Calu3 (cell line): ENCODE measurements at regions not wholly inside any gene's neighbourhood (a gene's known extent, or its start where the extent isn't known, plus 50 kb on each side); places are given as distances from the start of the nearest gene placed in this dataset.

ENCODE experiments used
- BruUV-seq: library from RNA; stranded (reverse); fragments of 400-500 nt; replicated peaks from 2 replicates; lab custom pipeline; 2021; lab: Mats Ljungman, UMichigan
- CTCF ChIA-PET: fragments of 300-600 bp; sonication (Branson Sonifier 250); formaldehyde crosslinking; loops from one replicate; lab custom pipeline; 2022; ENCODE audit warnings: antibody characterized with exemption; lab: Charles Lee
- DNase-seq: peaks from one replicate; pipeline ENCODE4 v3.0.0; 2022
- H3K27ac Mint-ChIP-seq: one replicate; pipeline ENCODE4 v1.8.0; 2022; ENCODE audit warnings: mixed read lengths; ENCODE audit not compliant: unreplicated experiment
- H3K27me3 Mint-ChIP-seq: one replicate; pipeline ENCODE4 v1.8.0; 2022; ENCODE audit warnings: mixed read lengths; ENCODE audit not compliant: unreplicated experiment
- H3K36me3 Mint-ChIP-seq: one replicate; pipeline ENCODE4 v1.8.0; 2022; ENCODE audit warnings: mild to moderate bottlenecking, moderate library complexity, mixed read lengths; ENCODE audit not compliant: insufficient read depth, unreplicated experiment
- H3K4me1 Mint-ChIP-seq: one replicate; pipeline ENCODE4 v1.8.0; 2022; ENCODE audit warnings: mild to moderate bottlenecking, low read depth, mixed read lengths; ENCODE audit not compliant: unreplicated experiment
- H3K4me3 Mint-ChIP-seq: one replicate; pipeline ENCODE4 v1.8.0; 2022; ENCODE audit warnings: mild to moderate bottlenecking, low read depth, moderate library complexity, mixed read lengths; ENCODE audit not compliant: unreplicated experiment
- H3K9me3 Mint-ChIP-seq: one replicate; pipeline ENCODE4 v1.8.0; 2022; ENCODE audit warnings: low read depth, mixed read lengths; ENCODE audit not compliant: unreplicated experiment
- intact Hi-C: fragments of 100-400 bp; cut with micrococcal nuclease; formaldehyde crosslinking; loops from one replicate; pipeline ENCODE4 v1.10.0; 2022; ENCODE audit not compliant: unreplicated experiment
- TF ChIP-seq, protein P1 (sequence below): fragments of 200-600 bp; IDR thresholded peaks from one replicate; pipeline ENCODE4 v1.8.0; 2022; ENCODE audit warnings: antibody characterized with exemption; ENCODE audit not compliant: unreplicated experiment

DNA sequence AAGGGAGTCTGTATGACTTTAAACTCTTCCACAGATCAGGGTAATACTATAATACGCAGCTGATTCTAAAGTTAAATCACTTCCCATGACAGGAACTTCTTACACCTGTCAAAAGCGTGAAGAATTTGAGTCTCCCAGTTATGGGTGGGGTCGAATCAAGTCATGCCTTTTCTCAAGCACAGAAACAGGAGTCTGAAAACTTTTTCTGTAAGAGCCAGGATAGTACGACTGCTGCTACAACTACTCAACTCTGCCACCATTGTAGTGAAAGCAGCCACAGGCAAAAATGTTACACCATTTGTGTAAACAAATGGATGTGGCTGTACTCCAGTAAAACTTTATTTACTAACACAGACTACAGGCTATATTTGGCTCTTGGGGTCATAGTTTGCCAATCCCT, 90.3 kb downstream of the DUSP6 start:
- Mint-ChIP-seq H3K27me3 (no peaks in the 10 kb centered on the region), H3K4me3 (no peak overlapping the region), H3K4me1 (no peaks in the 10 kb centered on the region), H3K36me3 (no peaks in the 10 kb centered on the region), H3K27ac (no peak overlapping the region), H3K9me3 (peaks cover 5% of the 10 kb centered on the region)
- intact Hi-C loops, result no loop called here
- no peak for DNase-seq
- CTCF ChIA-PET, result no interaction called here
- BruUV-seq, result no TSS peak
- TF ChIP-seq, protein P1, sequence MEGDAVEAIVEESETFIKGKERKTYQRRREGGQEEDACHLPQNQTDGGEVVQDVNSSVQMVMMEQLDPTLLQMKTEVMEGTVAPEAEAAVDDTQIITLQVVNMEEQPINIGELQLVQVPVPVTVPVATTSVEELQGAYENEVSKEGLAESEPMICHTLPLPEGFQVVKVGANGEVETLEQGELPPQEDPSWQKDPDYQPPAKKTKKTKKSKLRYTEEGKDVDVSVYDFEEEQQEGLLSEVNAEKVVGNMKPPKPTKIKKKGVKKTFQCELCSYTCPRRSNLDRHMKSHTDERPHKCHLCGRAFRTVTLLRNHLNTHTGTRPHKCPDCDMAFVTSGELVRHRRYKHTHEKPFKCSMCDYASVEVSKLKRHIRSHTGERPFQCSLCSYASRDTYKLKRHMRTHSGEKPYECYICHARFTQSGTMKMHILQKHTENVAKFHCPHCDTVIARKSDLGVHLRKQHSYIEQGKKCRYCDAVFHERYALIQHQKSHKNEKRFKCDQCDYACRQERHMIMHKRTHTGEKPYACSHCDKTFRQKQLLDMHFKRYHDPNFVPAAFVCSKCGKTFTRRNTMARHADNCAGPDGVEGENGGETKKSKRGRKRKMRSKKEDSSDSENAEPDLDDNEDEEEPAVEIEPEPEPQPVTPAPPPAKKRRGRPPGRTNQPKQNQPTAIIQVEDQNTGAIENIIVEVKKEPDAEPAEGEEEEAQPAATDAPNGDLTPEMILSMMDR, result no peak

DNA sequence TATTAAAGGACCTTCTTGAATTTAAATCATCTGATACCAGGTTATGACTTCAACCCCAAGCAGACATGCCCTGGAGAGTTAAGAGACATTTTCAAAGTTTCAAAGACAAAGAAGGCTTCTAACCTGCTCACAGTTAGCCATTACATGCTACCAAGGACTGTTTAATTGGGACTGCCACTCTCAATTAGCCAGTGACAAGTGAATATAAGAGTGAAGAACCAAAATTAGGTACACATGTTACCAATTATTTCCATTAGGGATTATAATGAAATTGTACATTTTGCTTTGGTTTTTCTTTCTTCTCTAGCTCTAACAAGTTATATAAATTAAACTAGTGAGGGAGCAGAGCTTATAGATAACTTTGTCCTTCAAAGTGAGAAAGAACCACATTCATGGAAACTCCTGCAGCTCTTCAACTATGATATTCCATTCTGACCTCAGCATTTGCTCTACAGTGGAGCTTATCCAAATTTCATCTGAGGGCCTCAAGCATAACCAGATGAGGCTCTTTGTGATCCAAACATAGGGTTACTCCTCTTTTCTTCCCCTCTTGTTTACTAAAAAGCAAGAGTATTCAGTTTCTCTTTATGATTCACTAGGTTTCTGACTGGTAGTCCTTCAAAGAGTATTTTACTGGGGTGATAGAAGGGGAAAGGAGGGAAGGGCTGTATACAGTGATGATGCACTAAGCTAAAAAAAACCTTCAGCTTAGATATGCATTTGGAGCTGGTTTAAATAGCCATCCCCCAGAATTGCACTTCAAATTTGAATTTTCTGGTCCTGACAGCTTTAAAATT, 91.3 kb downstream of the DUSP6 start:
- intact Hi-C loops, result no loop called here
- TF ChIP-seq, protein P1, result no peak
- BruUV-seq, result no TSS peak
- H3K36me3 Mint-ChIP-seq, result no peaks in the 10 kb centered on the region
- no peaks in the 10 kb centered on the region for H3K4me1 Mint-ChIP-seq
- no peak for DNase-seq
- CTCF ChIA-PET, result interaction anchor here (1.0 kb wide), 1 partner anchor 41 kb away, joined by 3 read pairs; no protein-coding TSS in a partner anchor
- H3K4me3 Mint-ChIP-seq, result no peak overlapping the region
- H3K27ac Mint-ChIP-seq, result no peak overlapping the region
- peaks cover 5% of the 10 kb centered on the region for H3K9me3 Mint-ChIP-seq
- no peaks in the 10 kb centered on the region for H3K27me3 Mint-ChIP-seq

DNA sequence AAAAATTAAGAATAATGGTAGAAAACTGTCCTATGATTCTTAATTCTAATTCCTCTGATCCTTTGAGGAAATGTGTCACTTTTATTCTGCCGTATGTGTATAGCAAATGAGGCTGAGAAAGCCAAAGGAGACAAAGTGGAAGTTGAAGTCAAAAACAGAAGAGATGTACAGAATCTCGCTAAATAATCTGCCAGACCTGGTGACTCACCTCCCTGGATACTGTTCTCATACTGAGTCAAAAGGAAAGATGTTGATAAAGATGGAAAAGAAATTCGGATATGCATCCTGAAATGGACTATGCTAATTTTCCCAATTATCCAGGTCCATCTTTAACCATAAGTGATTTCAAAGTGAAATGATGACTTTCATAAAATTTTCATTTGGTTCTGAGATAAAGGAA, 92.5 kb downstream of the DUSP6 start:
- no TSS peak for BruUV-seq
- no peaks in the 10 kb centered on the region for H3K27me3 Mint-ChIP-seq
- no peak overlapping the region for H3K27ac Mint-ChIP-seq
- H3K4me3 Mint-ChIP-seq, result no peak overlapping the region
- no peak for DNase-seq
- H3K9me3 Mint-ChIP-seq, result peaks cover 5% of the 10 kb centered on the region
- intact Hi-C loops, result no loop called here
- no peaks in the 10 kb centered on the region for H3K4me1 Mint-ChIP-seq
- no peaks in the 10 kb centered on the region for H3K36me3 Mint-ChIP-seq
- TF ChIP-seq, protein P1, result no peak
- CTCF ChIA-PET, result interaction anchor here (1.0 kb wide), 1 partner anchor 42 kb away, joined by 3 read pairs; no protein-coding TSS in a partner anchor

DNA sequence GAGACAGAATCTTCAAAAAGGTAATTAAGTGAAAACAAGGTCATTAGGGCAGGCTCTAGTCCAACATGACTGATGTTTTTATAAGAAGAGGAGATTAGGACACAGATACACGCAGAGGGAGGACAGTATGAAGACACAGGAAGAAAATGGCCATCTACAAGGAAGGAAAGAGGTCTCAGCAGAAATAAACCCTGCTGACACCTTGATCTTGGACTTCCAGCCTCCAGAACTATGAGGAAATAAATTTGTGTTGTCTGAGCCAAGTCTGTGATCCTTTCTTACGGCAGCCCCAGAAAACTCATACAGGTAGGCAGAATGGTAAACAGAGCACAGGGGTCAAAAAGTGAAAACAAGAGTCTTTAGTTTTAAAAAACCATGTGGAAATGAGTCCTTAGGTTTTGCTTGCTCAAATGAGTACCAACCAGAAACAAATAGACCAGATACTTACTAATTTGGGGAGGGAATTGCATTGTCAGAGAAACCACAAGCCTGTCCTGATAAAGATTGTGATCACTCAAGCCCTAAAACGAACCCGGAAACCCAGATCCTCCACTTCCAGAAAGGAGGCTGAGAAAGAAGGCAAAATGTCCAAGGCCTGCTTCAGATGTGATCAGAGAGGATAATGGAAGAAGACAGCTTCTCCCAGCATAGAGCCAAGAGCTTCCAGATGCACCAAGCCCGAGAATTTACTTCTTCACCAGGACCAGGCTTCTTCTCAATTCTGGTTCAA, 93.9 kb downstream of the DUSP6 start:
- no peaks in the 10 kb centered on the region for H3K36me3 Mint-ChIP-seq
- CTCF ChIA-PET, result interaction anchor here (1.0 kb wide), 1 partner anchor 57 kb away, joined by 3 read pairs; no protein-coding TSS in a partner anchor

More for the DNA sequence above, 93.9 kb downstream of the DUSP6 start:
- intact Hi-C loops, result no loop called here
- Mint-ChIP-seq H3K9me3 (peaks cover 8% of the 10 kb centered on the region), H3K27me3 (no peaks in the 10 kb centered on the region), H3K27ac (no peak overlapping the region), H3K4me1 (peaks cover 7% of the 10 kb centered on the region), H3K4me3 (no peak overlapping the region)
- TF ChIP-seq, protein P1, result no peak
- no peak for DNase-seq
- no TSS peak for BruUV-seq
